Tibial nerve (tissue), 4 donors: ENCODE measurements at regions not wholly inside any gene's neighbourhood (a gene's known extent, or its start where the extent isn't known, plus 50 kb on each side); places are given as distances from the start of the nearest gene placed in this dataset.

Source experiments
- CTCF ChIP-seq, 5 experiments: fragments of 200-600 bp in 3 of 5; fragments of 450-650 bp in 2 of 5; sonication (generic) in 3 of 5; IDR thresholded peaks; one replicate each; pipeline ENCODE4 v1.5.1; 2016 to 2019; ENCODE audit warnings: antibody characterized with exemption in 5 of 5, mild to moderate bottlenecking in 3 of 5, moderate library complexity in 2 of 5
- EP300 ChIP-seq, 2 donors: sonication (generic); formaldehyde crosslinking; IDR thresholded peaks; one replicate each; pipeline ENCODE4 v1.6.1; 2017; ENCODE audit warnings: antibody characterized with exemption in 2 of 2, mild to moderate bottlenecking in 1 of 2

- TF ChIP-seq EP300 (IDR thresholded peaks at IDR 0.05) = no peak
- no peak for TF ChIP-seq CTCF (IDR thresholded peaks at IDR 0.05)
Measured at GRCh38 chr13:93169980-93170379, 56.6 kb upstream of the GPC6 start.
